ENCODE measurements at regions not wholly inside any gene's neighbourhood (a gene's known extent, or its start where the extent isn't known, plus 50 kb on each side); places are given as distances from the start of the nearest gene placed in this dataset.
A peak's percentile ranks its signal among the peaks of the same experiment; 100 is the strongest.

GRCh38 chr3:61505197-61505596, 56.2 kb upstream of the PTPRG start:
- no peak overlapping the region for H3K4me3 Mint-ChIP-seq
- ATAC-seq (no peak; the same call in 2 of the 3 replicates), DNase-seq (ENCODE audit: low spot score) (peak; percentile 3)
- no peaks in the 10 kb centered on the region for H3K27me3 Mint-ChIP-seq (ENCODE audit: insufficient read depth, low read depth, poor library complexity)
- H3K36me3 ChIP-seq (ENCODE audit: insufficient read depth) = no peaks in the 10 kb centered on the region
- H3K79me2 ChIP-seq (replicated peaks; ENCODE audit: insufficient read depth) = no peaks in the 10 kb centered on the region
- H3K27ac ChIP-seq (ENCODE audit: low read depth) = no peak overlapping the region
- no peaks in the 10 kb centered on the region; the same call in 2 of the 3 replicates for H3K4me1 Mint-ChIP-seq
- peaks cover 8% of the 10 kb centered on the region for H3K9me2 ChIP-seq (ENCODE audit: insufficient read depth)
- no peak overlapping the region for H3K4me2 ChIP-seq
- H3K4me3 ChIP-seq = no peak overlapping the region
- H3K27ac Mint-ChIP-seq = no peak overlapping the region
- 0 out of 3 replicates have a peak, but pooled peaks cover 5% of the 10 kb centered on the region for H3K9me3 Mint-ChIP-seq
- H3F3A ChIP-seq (replicated peaks; ENCODE audit: low read depth) = no peaks in the 10 kb centered on the region
- peak overlapping the region; percentile 52; the same call in 1 of the 2 replicates for H2AFZ ChIP-seq
- H3K4me1 ChIP-seq (ENCODE audit: insufficient read depth) = no peaks in the 10 kb centered on the region
- peak in 1 of 2 experiments; percentile 34; a peak in 2 of 4 replicates for TF ChIP-seq CTCF (conservative IDR thresholded peaks at IDR 0.05; ENCODE audit: low read depth in 2 of 2)
- no peak for TF ChIP-seq ETS1 (IDR thresholded peaks at IDR 0.05)
- no peaks in the 10 kb centered on the region for H3K27me3 ChIP-seq (ENCODE audit: insufficient read depth)
- no peaks in the 10 kb centered on the region; the same call in 2 of the 3 replicates for H3K36me3 Mint-ChIP-seq (ENCODE audit: low read depth)
- no peaks in the 10 kb centered on the region for H4K20me1 ChIP-seq (replicated peaks; ENCODE audit: insufficient read depth)

- Mint-ChIP-seq H3K4me3 (no peak overlapping the region), H3K27ac (no peak overlapping the region), H3K9me3 (no peaks in the 10 kb centered on the region), H3K36me3 (ENCODE audit: low read depth) (no peaks in the 10 kb centered on the region; the same call in 2 of the 3 replicates), H3K4me1 (no peaks in the 10 kb centered on the region; the same call in 2 of the 3 replicates), H3K27me3 (ENCODE audit: insufficient read depth, low read depth, poor library complexity) (no peaks in the 10 kb centered on the region)
- Histone ChIP-seq H2AFZ (no peak overlapping the region), H3K79me2 (replicated peaks; ENCODE audit: insufficient read depth) (no peaks in the 10 kb centered on the region), H3K27ac (ENCODE audit: low read depth) (no peak overlapping the region), H3F3A (replicated peaks; ENCODE audit: low read depth) (no peaks in the 10 kb centered on the region), H3K4me1 (ENCODE audit: insufficient read depth) (no peaks in the 10 kb centered on the region), H4K20me1 (replicated peaks; ENCODE audit: insufficient read depth) (no peaks in the 10 kb centered on the region), H3K36me3 (ENCODE audit: insufficient read depth) (no peaks in the 10 kb centered on the region), H3K4me2 (no peak overlapping the region), H3K9me2 (ENCODE audit: insufficient read depth) (peaks cover 8% of the 10 kb centered on the region), H3K27me3 (ENCODE audit: insufficient read depth) (no peaks in the 10 kb centered on the region), H3K4me3 (no peak overlapping the region)
- no peak for ATAC-seq
- no peak for DNase-seq (ENCODE audit: low spot score)
- TF ChIP-seq POLR2AphosphoS5 (IDR thresholded peaks at IDR 0.05; ENCODE audit: low read depth) (no peak), EZH2 (IDR thresholded peaks at IDR 0.05; ENCODE audit: low read depth, unreplicated experiment) (no peak), ZNF331 (CRISPR knock-in tag; IDR thresholded peaks at IDR 0.05; ENCODE audit: low read depth) (no peak), NANOG (IDR thresholded peaks at IDR 0.05; ENCODE audit: borderline replicate concordance) (no peak), JUNB (IDR thresholded peaks at IDR 0.05; ENCODE audit: unreplicated experiment) (no peak), ZNF114 (CRISPR knock-in tag; IDR thresholded peaks at IDR 0.05) (no peak), EZH2phosphoT487 (IDR thresholded peaks at IDR 0.05; ENCODE audit: unreplicated experiment) (no peak), STAT1 (IDR thresholded peaks at IDR 0.05; ENCODE audit: unreplicated experiment) (no peak), ZNF462 (CRISPR knock-in tag; IDR thresholded peaks at IDR 0.05) (no peak), ETS1 (IDR thresholded peaks at IDR 0.05) (no peak)
Measured at GRCh38 chr3:61507946-61508345, 53.4 kb upstream of the PTPRG start.
